Gastroesophageal sphincter (tissue), 2 donors: ENCODE measurements at regions not wholly inside any gene's neighbourhood (a gene's known extent, or its start where the extent isn't known, plus 50 kb on each side); places are given as distances from the start of the nearest gene placed in this dataset.

Experiments used
- EP300 ChIP-seq: sonication (generic); formaldehyde crosslinking; IDR thresholded peaks from one replicate; pipeline ENCODE4 v1.6.1; 2017; ENCODE audit warnings: antibody characterized with exemption, mild to moderate bottlenecking
- POLR2A ChIP-seq, 2 donors: fragments of 450-650 bp; IDR thresholded peaks; one replicate each; pipeline ENCODE4 v1.6.1; 2017; ENCODE audit warnings: antibody characterized with exemption in 2 of 2, mild to moderate bottlenecking in 2 of 2, moderate library complexity in 1 of 2

- TF ChIP-seq EP300 = no peak
- TF ChIP-seq POLR2A (IDR thresholded peaks at IDR 0.05) = no peak
Observed at GRCh38 chr20:60363698-60364097, 405.5 kb downstream of the CDH26 start.
